Hepatocyte (in vitro differentiated cells): ENCODE measurements at regions not wholly inside any gene's neighbourhood (a gene's known extent, or its start where the extent isn't known, plus 50 kb on each side); places are given as distances from the start of the nearest gene placed in this dataset.
"Not testable (repeated sequence)": the region's sequence is repeated elsewhere in the genome, so short reads cannot be mapped to it uniquely, and the experiment has no call there.

Experiments used
- DNase-seq: peaks from one replicate; pipeline ENCODE4 v3.0.0-alpha.2; 2016; ENCODE audit warnings: low spot score
- H2AFZ ChIP-seq: fragments of 200-600 bp; sonication (generic); 2 replicates; pipeline ENCODE4 v1.6.0; 2016; ENCODE audit warnings: antibody characterized with exemption, mild to moderate bottlenecking
- H3K27ac ChIP-seq: fragments of 200-600 bp; sonication (generic); 2 replicates; pipeline ENCODE4 v1.5.1; 2016; ENCODE audit warnings: mild to moderate bottlenecking
- H3K27me3 ChIP-seq: fragments of 200-600 bp; sonication (generic); 2 replicates; pipeline ENCODE4 v1.6.1; 2016
- H3K36me3 ChIP-seq: fragments of 200-600 bp; sonication (generic); replicated peaks from 2 replicates; pipeline ENCODE4 v1.5.1; 2016; ENCODE audit warnings: low read depth; ENCODE audit not compliant: insufficient read depth
- H3K4me1 ChIP-seq: fragments of 200-600 bp; sonication (generic); 2 replicates; pipeline ENCODE4 v1.5.1; 2016; ENCODE audit warnings: mild to moderate bottlenecking, moderate library complexity; ENCODE audit not compliant: insufficient read depth
- H3K4me2 ChIP-seq: fragments of 200-600 bp; sonication (generic); 2 replicates; pipeline ENCODE4 v1.6.0; 2016
- H3K4me3 ChIP-seq: fragments of 200-600 bp; sonication (generic); 2 replicates; pipeline ENCODE4 v1.5.1; 2016; ENCODE audit warnings: mild to moderate bottlenecking
- H3K79me2 ChIP-seq: fragments of 200-600 bp; sonication (generic); 2 replicates; pipeline ENCODE4 v1.6.0; 2017; ENCODE audit warnings: mild to moderate bottlenecking
- H3K9me2 ChIP-seq: fragments of 200-600 bp; sonication (generic); replicated peaks from 2 replicates; pipeline ENCODE4 v1.6.0; 2017; ENCODE audit warnings: mild to moderate bottlenecking; ENCODE audit not compliant: insufficient read depth
- H3K9me3 ChIP-seq: fragments of 200-600 bp; sonication (generic); 2 replicates; pipeline ENCODE4 v1.5.1; 2016; ENCODE audit warnings: low read depth, mild to moderate bottlenecking
- H4K20me1 ChIP-seq: fragments of 200-600 bp; sonication (generic); 2 replicates; pipeline ENCODE4 v1.6.0; 2016; ENCODE audit warnings: mild to moderate bottlenecking; ENCODE audit not compliant: insufficient read depth, poor library complexity, severe bottlenecking
- WGBS: methylation state at CpG from one replicate; pipeline ENCODE4 v1.1.6; 2016; ENCODE audit warnings: low lambda C conversion rate; ENCODE audit errors: missing lambda C conversion rate; 5-methylcytosine and 5-hydroxymethylcytosine counted together

DNA sequence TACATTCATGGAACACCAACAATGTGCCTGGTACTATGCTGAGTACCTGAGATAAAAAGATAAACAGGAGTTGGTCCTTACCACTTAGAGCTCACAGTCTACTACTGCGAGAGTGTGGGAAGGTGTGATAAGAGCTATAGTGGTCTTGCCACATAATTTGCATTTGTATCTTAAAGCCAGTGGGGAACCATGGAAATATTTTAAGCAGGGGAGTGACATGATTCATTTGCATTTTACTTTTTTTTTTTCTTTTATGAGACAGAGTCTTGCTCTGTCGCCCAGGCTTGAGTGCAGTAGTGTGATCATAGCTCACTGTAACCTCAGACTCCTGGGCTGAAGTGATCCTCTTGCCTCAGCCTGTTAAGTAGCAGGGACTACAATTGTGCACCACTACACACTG is 53.6 kb downstream of the SRGAP2 start:
- H3K9me3 ChIP-seq, H4K20me1 ChIP-seq, H3K4me1 ChIP-seq, H3K4me3 ChIP-seq, H2AFZ ChIP-seq, H3K27me3 ChIP-seq, H3K36me3 ChIP-seq, H3K27ac ChIP-seq, H3K4me2 ChIP-seq, DNase-seq, H3K79me2 ChIP-seq, H3K9me2 ChIP-seq: not testable (repeated sequence)
- no CpG with 5 or more reads among the region's 2 CpGs for WGBS

DNA sequence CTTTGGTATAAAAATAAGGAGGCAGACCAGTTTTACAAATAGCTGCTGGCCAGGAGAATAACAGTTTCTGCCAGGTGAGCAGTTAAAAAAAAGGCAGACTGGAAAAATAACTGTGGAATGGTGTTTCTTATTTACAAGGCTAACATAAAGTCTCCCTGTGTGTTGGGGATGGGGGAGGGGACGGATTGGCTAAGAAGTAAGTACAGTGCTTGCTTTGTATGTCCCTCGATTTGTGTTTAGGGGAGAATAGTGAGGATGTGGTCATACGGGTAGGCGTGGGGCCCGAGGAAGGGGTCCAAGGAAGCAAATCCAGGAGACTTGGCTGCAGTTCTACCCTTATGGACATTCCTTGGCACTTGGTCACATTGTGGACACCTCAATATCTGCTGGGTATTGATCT is 58.1 kb downstream of the SRGAP2 start:
- DNase-seq, H3K27ac ChIP-seq, H3K4me2 ChIP-seq, H3K36me3 ChIP-seq, H3K4me3 ChIP-seq, H3K27me3 ChIP-seq, H3K9me2 ChIP-seq, H3K9me3 ChIP-seq, H3K4me1 ChIP-seq, H2AFZ ChIP-seq, H4K20me1 ChIP-seq, H3K79me2 ChIP-seq: not testable (repeated sequence)
- WGBS, result 66% methylated on average over 5 of the region's 5 CpGs

DNA sequence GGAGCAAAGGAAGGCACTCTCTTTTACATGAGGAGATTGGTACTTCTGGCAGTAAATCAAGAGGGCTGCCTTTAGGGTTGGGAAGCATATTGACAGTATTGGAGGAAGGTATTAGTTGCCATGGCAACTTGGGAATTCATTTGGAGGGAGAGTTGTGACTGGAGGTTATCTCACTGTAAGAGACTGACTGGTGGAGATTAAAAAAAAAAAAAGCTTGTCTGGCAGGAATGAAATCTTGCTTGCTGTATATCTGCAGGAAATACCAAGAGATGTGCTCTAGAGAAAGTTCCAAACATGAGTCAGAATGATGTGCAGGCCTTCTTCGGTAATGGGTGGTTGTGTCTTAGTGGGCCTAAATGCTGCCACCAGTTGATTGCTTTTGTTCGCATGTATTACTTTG is 59.1 kb downstream of the SRGAP2 start:
- H3K27me3 ChIP-seq, H4K20me1 ChIP-seq, H3K4me1 ChIP-seq, H3K9me3 ChIP-seq, H2AFZ ChIP-seq, H3K36me3 ChIP-seq, H3K9me2 ChIP-seq, H3K4me2 ChIP-seq, H3K4me3 ChIP-seq, DNase-seq, H3K27ac ChIP-seq, H3K79me2 ChIP-seq: not testable (repeated sequence)
- WGBS, result 68% methylated on average over 2 of the region's 2 CpGs

DNA sequence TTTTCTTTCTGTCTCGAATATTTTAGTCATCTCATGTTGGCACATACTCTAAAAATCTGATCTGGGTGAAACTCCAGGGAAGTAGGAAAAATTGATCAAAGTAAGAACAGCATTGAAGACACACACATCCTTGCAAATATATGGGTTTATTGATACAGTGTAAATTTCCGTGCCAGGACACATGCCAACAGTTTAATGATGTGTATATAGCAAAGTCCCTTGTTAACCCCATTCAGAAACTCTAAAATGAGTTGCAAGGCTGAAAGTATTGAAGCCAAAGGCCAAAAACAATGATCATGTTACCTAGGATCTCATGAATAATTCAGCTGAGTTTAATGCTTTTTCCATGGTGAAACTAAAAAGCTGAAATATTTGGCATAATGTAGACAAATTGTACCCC is 61.6 kb downstream of the SRGAP2 start:
- not testable (repeated sequence) for H3K36me3 ChIP-seq, H3K79me2 ChIP-seq, DNase-seq, H3K27ac ChIP-seq, H3K9me3 ChIP-seq, H4K20me1 ChIP-seq, H3K27me3 ChIP-seq, H3K9me2 ChIP-seq, H3K4me3 ChIP-seq, H3K4me1 ChIP-seq, H3K4me2 ChIP-seq, H2AFZ ChIP-seq
- WGBS, result no CpG with 5 or more reads among the region's 2 CpGs

DNA sequence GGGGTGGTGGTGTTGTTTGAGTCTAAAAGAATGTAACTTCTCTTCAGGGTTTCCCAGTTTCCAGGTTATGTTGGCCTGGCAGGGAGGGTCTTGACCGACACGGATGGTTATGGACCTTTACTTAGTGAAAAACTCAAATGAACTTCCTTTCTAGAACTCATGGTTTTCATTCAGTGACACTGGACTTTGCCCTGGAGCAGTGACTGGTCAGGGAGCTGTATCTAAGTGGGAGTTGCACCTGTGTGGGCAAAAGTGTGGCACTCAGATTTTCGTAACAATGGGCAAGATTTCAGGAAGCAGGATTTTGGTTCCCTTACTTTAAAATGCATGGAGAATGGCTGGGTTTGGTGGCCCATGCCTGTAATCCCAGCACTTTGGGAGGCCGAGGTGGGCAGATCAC is 67.8 kb downstream of the SRGAP2 start:
- H3K9me3 ChIP-seq, H3K4me3 ChIP-seq, H2AFZ ChIP-seq, H4K20me1 ChIP-seq, H3K36me3 ChIP-seq, H3K79me2 ChIP-seq, H3K4me2 ChIP-seq, H3K9me2 ChIP-seq, H3K4me1 ChIP-seq, H3K27me3 ChIP-seq, DNase-seq, H3K27ac ChIP-seq: not testable (repeated sequence)
- WGBS, result no CpG with 5 or more reads among the region's 4 CpGs

DNA sequence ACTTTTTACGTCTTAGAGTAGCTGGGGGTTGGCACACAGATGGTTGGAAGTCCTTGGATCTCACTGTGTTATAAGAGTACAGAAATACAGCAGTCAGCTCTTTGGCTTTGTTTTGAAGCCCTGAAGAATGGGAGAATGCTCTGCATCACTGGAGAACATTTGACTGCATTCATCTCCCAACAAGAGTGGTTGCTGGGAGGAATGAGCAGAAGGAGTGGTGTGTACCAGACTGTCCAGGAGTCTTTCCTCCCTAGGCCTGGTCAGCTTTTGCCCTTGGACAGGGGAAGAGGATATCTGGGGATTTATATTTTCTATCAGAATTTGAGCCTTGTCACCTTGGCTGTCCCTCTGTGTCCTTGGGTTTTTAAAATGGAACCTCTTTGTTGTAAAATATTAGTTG is 69.8 kb downstream of the SRGAP2 start:
- not testable (repeated sequence) for H3K4me1 ChIP-seq, H3K27me3 ChIP-seq, H3K4me2 ChIP-seq, H2AFZ ChIP-seq, DNase-seq, H3K27ac ChIP-seq, H3K4me3 ChIP-seq, H3K9me3 ChIP-seq, H3K79me2 ChIP-seq, H3K9me2 ChIP-seq, H3K36me3 ChIP-seq, H4K20me1 ChIP-seq
- WGBS, result 70% methylated on average over 1 of the region's 1 CpG

DNA sequence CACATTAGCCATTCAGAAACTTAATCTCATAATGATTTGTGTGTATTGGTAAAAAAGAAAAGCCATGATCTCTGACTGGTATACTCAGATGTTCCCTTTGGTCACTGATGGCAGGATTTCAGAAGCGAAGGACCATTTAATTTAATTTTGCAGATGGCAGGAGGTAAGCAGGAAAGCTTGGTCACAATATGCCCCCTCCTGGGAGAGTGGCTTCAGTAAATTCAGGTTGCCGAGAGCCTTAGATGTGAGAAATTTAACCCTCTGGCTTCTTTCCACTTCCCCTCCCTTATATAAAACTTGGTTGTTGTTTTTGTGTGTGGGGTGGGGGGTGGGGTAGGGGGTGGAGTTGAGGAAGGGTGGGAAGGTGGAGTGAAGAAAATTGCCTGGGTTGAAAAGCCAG is 72.8 kb downstream of the SRGAP2 start:
- H3K79me2 ChIP-seq, H3K4me2 ChIP-seq, H3K27ac ChIP-seq, DNase-seq, H3K4me1 ChIP-seq, H3K27me3 ChIP-seq, H3K36me3 ChIP-seq, H4K20me1 ChIP-seq, H3K4me3 ChIP-seq, H3K9me2 ChIP-seq, H2AFZ ChIP-seq, H3K9me3 ChIP-seq: not testable (repeated sequence)
- 36% methylated on average over 1 of the region's 2 CpGs for WGBS

DNA sequence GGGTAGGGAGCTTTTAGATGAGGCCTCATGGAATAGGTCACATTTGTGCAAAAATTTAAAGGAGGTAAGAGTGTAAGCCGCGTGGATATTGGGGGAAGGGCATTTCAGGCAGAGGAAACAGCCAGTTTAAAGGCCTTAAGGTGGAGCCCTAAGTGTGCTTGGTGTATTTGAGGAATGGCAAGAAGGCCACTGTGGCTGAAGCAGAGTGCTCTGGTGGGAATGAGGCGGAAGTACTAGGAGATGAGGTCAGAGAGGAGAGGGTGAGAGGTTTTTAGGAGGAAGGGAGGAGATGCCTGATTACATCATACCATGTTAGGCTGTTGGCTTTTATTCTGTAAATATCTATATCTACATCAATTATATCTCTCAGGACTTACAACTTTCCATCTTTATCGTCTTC is 75.3 kb downstream of the SRGAP2 start:
- H3K4me2 ChIP-seq, H3K79me2 ChIP-seq, H3K36me3 ChIP-seq, H3K4me1 ChIP-seq, H4K20me1 ChIP-seq, H3K27ac ChIP-seq, DNase-seq, H3K4me3 ChIP-seq, H3K9me2 ChIP-seq, H3K27me3 ChIP-seq, H3K9me3 ChIP-seq, H2AFZ ChIP-seq: not testable (repeated sequence)
- 66% methylated on average over 3 of the region's 4 CpGs for WGBS

DNA sequence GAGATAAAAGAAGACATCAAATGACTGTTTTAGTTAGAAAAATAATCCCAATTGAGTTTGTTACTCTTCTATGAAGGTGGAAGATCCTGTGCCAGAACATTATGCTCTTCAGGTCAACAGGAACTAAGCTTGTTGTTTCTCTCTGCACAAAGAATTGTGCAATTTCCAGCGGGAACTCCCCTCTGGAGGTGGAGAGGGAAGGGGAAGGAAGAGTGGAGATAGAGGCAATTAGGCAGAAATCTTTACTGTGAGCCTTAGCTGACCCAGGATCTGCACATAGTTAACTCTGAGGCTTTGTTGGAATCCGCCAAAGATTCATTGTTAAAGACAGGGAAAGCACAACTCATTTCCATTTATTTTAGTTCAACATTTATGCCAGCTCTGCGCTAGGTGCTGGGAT is 77.3 kb downstream of the SRGAP2 start:
- H3K9me2 ChIP-seq, H3K36me3 ChIP-seq, H4K20me1 ChIP-seq, H3K4me1 ChIP-seq, H3K27ac ChIP-seq, H2AFZ ChIP-seq, DNase-seq, H3K9me3 ChIP-seq, H3K4me3 ChIP-seq, H3K4me2 ChIP-seq, H3K79me2 ChIP-seq, H3K27me3 ChIP-seq: not testable (repeated sequence)
- 35% methylated on average over 2 of the region's 3 CpGs for WGBS
